ENCODE measurements at regions not wholly inside any gene's neighbourhood (a gene's known extent, or its start where the extent isn't known, plus 50 kb on each side); places are given as distances from the start of the nearest gene placed in this dataset.

GRCh38 chr3:25362118-25362517, 65.9 kb upstream of the RARB start:
- POLR2A ChIA-PET (ENCODE audit: low non-redundant PET) = no interaction called here
- no peak overlapping the region for H3K27ac ChIP-seq
- no peak for DNase-seq (ENCODE audit: low spot score)
- CTCF ChIA-PET = no interaction called here
- TF ChIP-seq, protein P1, sequence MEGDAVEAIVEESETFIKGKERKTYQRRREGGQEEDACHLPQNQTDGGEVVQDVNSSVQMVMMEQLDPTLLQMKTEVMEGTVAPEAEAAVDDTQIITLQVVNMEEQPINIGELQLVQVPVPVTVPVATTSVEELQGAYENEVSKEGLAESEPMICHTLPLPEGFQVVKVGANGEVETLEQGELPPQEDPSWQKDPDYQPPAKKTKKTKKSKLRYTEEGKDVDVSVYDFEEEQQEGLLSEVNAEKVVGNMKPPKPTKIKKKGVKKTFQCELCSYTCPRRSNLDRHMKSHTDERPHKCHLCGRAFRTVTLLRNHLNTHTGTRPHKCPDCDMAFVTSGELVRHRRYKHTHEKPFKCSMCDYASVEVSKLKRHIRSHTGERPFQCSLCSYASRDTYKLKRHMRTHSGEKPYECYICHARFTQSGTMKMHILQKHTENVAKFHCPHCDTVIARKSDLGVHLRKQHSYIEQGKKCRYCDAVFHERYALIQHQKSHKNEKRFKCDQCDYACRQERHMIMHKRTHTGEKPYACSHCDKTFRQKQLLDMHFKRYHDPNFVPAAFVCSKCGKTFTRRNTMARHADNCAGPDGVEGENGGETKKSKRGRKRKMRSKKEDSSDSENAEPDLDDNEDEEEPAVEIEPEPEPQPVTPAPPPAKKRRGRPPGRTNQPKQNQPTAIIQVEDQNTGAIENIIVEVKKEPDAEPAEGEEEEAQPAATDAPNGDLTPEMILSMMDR (conservative IDR thresholded peaks at IDR 0.05; ENCODE audit: low read depth) = no peak

- ChIA-PET POLR2A (ENCODE audit: low non-redundant PET) (no interaction called here), CTCF (no interaction called here)
- no peak for DNase-seq (ENCODE audit: low spot score)
- TF ChIP-seq, protein P1 (conservative IDR thresholded peaks at IDR 0.05; ENCODE audit: low read depth) = no peak
- no peak overlapping the region for H3K27ac ChIP-seq
Observed at GRCh38 chr3:25365636-25366035, 62.4 kb upstream of the RARB start.

DNA sequence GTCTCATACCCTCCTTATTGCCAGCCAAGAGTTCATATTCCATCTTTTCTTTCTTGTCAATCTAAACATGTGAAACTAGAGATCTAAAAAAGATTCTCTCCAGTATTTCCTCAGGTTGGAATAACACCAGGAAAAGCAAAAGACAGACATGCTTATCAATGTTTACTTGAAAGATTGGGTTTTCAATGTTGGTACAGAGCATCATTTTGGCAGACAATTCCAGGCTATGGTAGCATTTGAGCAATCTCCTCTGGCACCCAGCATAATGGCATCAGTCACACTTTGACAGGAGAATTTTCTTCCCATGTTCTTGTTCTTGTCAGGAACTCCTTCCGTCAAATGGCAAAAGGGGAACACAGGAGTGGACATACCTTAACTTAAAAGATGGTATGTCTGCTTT, 61.0 kb upstream of the RARB start:
- CTCF ChIA-PET = no interaction called here
- H3K27ac ChIP-seq = no peak overlapping the region
- no peak for DNase-seq (ENCODE audit: low spot score)
- POLR2A ChIA-PET (ENCODE audit: low non-redundant PET) = no interaction called here
- TF ChIP-seq, protein P1 (conservative IDR thresholded peaks at IDR 0.05; ENCODE audit: low read depth) = no peak

GRCh38 chr3:25372167-25372566, 55.9 kb upstream of the RARB start:
- no peak for DNase-seq (ENCODE audit: low spot score)
- TF ChIP-seq, protein P1 (conservative IDR thresholded peaks at IDR 0.05; ENCODE audit: low read depth) = no peak
- ChIA-PET CTCF (no interaction called here), POLR2A (ENCODE audit: low non-redundant PET) (no interaction called here)
- H3K27ac ChIP-seq = no peak overlapping the region

DNA sequence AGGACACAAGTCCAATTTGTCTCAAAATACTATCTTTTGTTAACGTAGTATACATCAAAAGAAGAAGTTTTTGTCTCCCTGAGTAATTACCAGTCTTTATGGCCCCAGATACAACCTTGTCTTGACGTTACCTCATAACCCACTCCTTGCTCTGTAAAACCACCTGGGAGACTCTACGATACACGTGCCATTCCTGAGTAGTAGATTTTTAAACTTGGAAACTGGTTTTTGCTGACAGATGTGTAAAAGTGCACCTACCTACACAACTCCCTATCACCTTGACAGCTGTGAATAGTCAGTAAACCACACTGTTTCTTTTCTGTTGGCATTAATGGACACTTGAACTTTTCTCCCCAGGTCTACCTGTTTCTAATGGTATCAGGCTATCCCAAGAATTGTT, 51.7 kb upstream of the RARB start:
- H3K27ac ChIP-seq = no peak overlapping the region
- ChIA-PET CTCF (no interaction called here), POLR2A (ENCODE audit: low non-redundant PET) (no interaction called here)
- TF ChIP-seq, protein P1 (conservative IDR thresholded peaks at IDR 0.05; ENCODE audit: low read depth) = no peak
- DNase-seq (ENCODE audit: low spot score) = no peak

DNA sequence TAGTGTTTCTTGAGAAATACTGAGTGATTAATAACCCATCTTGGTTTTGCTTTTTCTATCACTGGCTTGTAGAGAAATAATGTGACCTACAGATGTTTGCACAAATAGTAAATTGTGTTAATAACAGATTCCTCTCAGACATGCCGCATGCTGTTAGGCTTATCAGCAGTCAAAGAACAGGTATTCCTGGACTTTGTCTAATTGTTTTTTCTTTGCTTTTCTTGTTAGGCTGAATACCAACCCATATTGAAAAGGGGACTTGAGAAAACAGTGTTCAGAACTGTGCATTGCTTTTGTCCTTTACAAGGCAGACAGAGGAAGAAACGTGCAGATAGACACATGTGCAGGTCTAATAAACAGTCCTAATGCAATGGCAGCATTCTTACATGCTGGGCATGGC, 51.0 kb upstream of the RARB start:
- ChIA-PET CTCF (no interaction called here), POLR2A (ENCODE audit: low non-redundant PET) (no interaction called here)
- DNase-seq (ENCODE audit: low spot score) = no peak
- TF ChIP-seq, protein P1 (conservative IDR thresholded peaks at IDR 0.05; ENCODE audit: low read depth) = no peak
- no peak overlapping the region for H3K27ac ChIP-seq

Measured in RWPE1 (cell line).